Breast epithelium (tissue), 4 donors: ENCODE measurements at regions not wholly inside any gene's neighbourhood (a gene's known extent, or its start where the extent isn't known, plus 50 kb on each side); places are given as distances from the start of the nearest gene placed in this dataset.

Source experiments
- DNase-seq, 2 donors: peaks; one replicate each; pipeline ENCODE4 v3.0.0-alpha.2; 2019; ENCODE audit warnings: low spot score in 2 of 2
- H3K27ac ChIP-seq, 2 donors: fragments of 200-600 bp; sonication (generic) in 1 of 2; one replicate each; pipeline ENCODE4 v1.5.1; 2016 to 2019; ENCODE audit warnings: mild to moderate bottlenecking in 1 of 2
- H3K27me3 ChIP-seq, 2 donors: fragments of 200-600 bp; sonication (generic) in 1 of 2; one replicate each; pipeline versions ENCODE4 v1.5.1 to v1.6.0; 2017 to 2019; ENCODE audit warnings: control low read depth in 1 of 2, mild to moderate bottlenecking in 1 of 2
- H3K36me3 ChIP-seq: fragments of 200-600 bp; one replicate; pipeline ENCODE4 v1.5.1; 2019
- H3K4me1 ChIP-seq, 2 donors: fragments of 200-600 bp; sonication (generic); one replicate each; pipeline ENCODE4 v1.5.1; 2016 to 2019; ENCODE audit warnings: control low read depth in 1 of 2
- H3K4me3 ChIP-seq, 3 donors: fragments of 200-600 bp; sonication (generic); 1 replicate in 2 of 3; 2 replicates in 1 of 3; pipeline ENCODE4 v1.5.1; 2016 to 2019; ENCODE audit warnings: mild to moderate bottlenecking in 3 of 3, moderate library complexity in 2 of 3
- H3K9me3 ChIP-seq, 2 donors: fragments of 200-600 bp; sonication (generic) in 1 of 2; one replicate each; pipeline ENCODE4 v1.5.1; 2016 to 2019; ENCODE audit warnings: control low read depth in 1 of 2
- CTCF ChIP-seq, 3 donors: fragments of 450-650 bp; IDR thresholded peaks; one replicate each; pipeline ENCODE4 v1.5.1; 2016 to 2017; ENCODE audit warnings: antibody characterized with exemption in 3 of 3, mild to moderate bottlenecking in 3 of 3, moderate library complexity in 3 of 3
- POLR2A ChIP-seq: fragments of 450-650 bp; IDR thresholded peaks from one replicate; pipeline ENCODE4 v1.6.1; 2016; ENCODE audit warnings: antibody characterized with exemption, mild to moderate bottlenecking, moderate library complexity
- POLR2AphosphoS5 ChIP-seq, 3 donors: sonication (generic); formaldehyde crosslinking; IDR thresholded peaks; one replicate each; pipeline ENCODE4 v1.6.1; 2017; ENCODE audit warnings: antibody characterized with exemption in 3 of 3
- intact Hi-C: fragments of 100-400 bp; cut with DNase I; formaldehyde crosslinking; loops from one replicate; pipeline ENCODE4 v1.15.1; 2023; ENCODE audit warnings: low total_unique reads

GRCh38 chr3:84504761-84505160 lies 454.0 kb upstream of the CADM2 start:
- Histone ChIP-seq H3K4me3 (no peak overlapping the region), H3K36me3 (no peaks in the 10 kb centered on the region), H3K4me1 (no peaks in the 10 kb centered on the region), H3K27me3 (no peaks in the 10 kb centered on the region), H3K27ac (no peak overlapping the region), H3K9me3 (peaks cover 0 to 3% of the 10 kb centered on the region in 2 donors)
- intact Hi-C loops = no loop called here
- no peak for TF ChIP-seq CTCF (IDR thresholded peaks at IDR 0.05)
- TF ChIP-seq POLR2A = no peak
- TF ChIP-seq POLR2AphosphoS5 (IDR thresholded peaks at IDR 0.05) = no peak
- DNase-seq = no peak

- H3K4me3 ChIP-seq = no peak overlapping the region
- DNase-seq = no peak
- no peaks in the 10 kb centered on the region for H3K4me1 ChIP-seq
- no peaks in the 10 kb centered on the region for H3K36me3 ChIP-seq
- H3K9me3 ChIP-seq = peaks cover 0 to 3% of the 10 kb centered on the region in 2 donors
- intact Hi-C loops = no loop called here
- H3K27ac ChIP-seq = no peak overlapping the region
- TF ChIP-seq CTCF (IDR thresholded peaks at IDR 0.05) (no peak), POLR2A (no peak), POLR2AphosphoS5 (IDR thresholded peaks at IDR 0.05) (no peak)
- H3K27me3 ChIP-seq = no peaks in the 10 kb centered on the region
These were observed 448.8 kb upstream of the CADM2 start for GRCh38 chr3:84510007-84510406.

DNA sequence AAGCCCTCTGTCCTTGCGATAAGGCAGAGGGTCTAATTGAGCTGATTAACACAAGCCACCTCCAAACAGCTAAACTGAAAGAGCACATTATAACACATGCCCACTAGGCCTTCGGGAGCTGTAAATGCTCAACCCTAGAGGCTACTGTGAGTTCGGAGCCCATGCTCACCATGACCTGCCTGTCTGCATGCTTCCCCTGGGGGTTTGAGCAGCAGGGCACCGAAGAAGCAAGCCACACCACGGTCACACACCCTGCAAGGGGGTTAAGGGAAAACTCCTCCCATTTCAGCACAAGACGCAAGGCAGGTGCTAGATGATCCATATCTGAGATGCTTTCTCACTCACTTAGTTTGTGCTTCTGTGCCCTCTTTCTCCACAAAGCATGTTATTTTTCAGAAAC lies 435.9 kb upstream of the CADM2 start:
- no peaks in the 10 kb centered on the region for H3K4me1 ChIP-seq
- peaks cover 3 to 7% of the 10 kb centered on the region in 2 donors for H3K9me3 ChIP-seq
- no peaks in the 10 kb centered on the region for H3K36me3 ChIP-seq
- no peaks in the 10 kb centered on the region for H3K27me3 ChIP-seq
- H3K27ac ChIP-seq = no peak overlapping the region
- H3K4me3 ChIP-seq = no peak overlapping the region
- TF ChIP-seq POLR2A (no peak), CTCF (IDR thresholded peaks at IDR 0.05) (no peak), POLR2AphosphoS5 (IDR thresholded peaks at IDR 0.05) (no peak)
- DNase-seq = no peak
- intact Hi-C loops = no loop called here

GRCh38 chr3:84536916-84537315 lies 421.9 kb upstream of the CADM2 start:
- H3K9me3 ChIP-seq = peaks cover 6 to 9% of the 10 kb centered on the region in 2 donors
- intact Hi-C loops = no loop called here

GRCh38 chr3:84538597-84538996 lies 420.2 kb upstream of the CADM2 start:
- Histone ChIP-seq H3K9me3 (peaks cover 6 to 9% of the 10 kb centered on the region in 2 donors), H3K27me3 (no peaks in the 10 kb centered on the region), H3K36me3 (no peaks in the 10 kb centered on the region), H3K4me3 (no peak overlapping the region), H3K4me1 (no peaks in the 10 kb centered on the region), H3K27ac (no peak overlapping the region)
- no peak for TF ChIP-seq POLR2AphosphoS5 (IDR thresholded peaks at IDR 0.05)
- TF ChIP-seq CTCF (IDR thresholded peaks at IDR 0.05) = no peak
- no peak for TF ChIP-seq POLR2A
- intact Hi-C loops = no loop called here
- no peak for DNase-seq

More at GRCh38 chr3:84536916-84537315, 421.9 kb upstream of the CADM2 start:
- TF ChIP-seq POLR2A (no peak), CTCF (IDR thresholded peaks at IDR 0.05) (no peak), POLR2AphosphoS5 (IDR thresholded peaks at IDR 0.05) (no peak)
- Histone ChIP-seq H3K36me3 (no peaks in the 10 kb centered on the region), H3K27ac (no peak overlapping the region), H3K4me1 (no peaks in the 10 kb centered on the region), H3K27me3 (no peaks in the 10 kb centered on the region), H3K4me3 (no peak overlapping the region)
- no peak for DNase-seq
